ENCODE measurements at regions not wholly inside any gene's neighbourhood (a gene's known extent, or its start where the extent isn't known, plus 50 kb on each side); places are given as distances from the start of the nearest gene placed in this dataset.
"Not testable (repeated sequence)": the region's sequence is repeated elsewhere in the genome, so short reads cannot be mapped to it uniquely, and the experiment has no call there.

GRCh38 chr9:91512235-91512634, 88.6 kb upstream of the NFIL3 start:
- DNase-seq (ENCODE audit: low read depth): not testable (repeated sequence)

GRCh38 chr9:91503673-91504081, 80.0 kb upstream of the NFIL3 start:
- no peak for DNase-seq (ENCODE audit: low read depth)

- DNase-seq (ENCODE audit: low read depth): no peak
Observed at GRCh38 chr9:91502913-91503672, 79.5 kb upstream of the NFIL3 start.

GRCh38 chr9:91502475-91502874, 78.8 kb upstream of the NFIL3 start:
- DNase-seq (ENCODE audit: low read depth): no peak

- DNase-seq (ENCODE audit: low read depth): peak; percentile 84
Observed at GRCh38 chr9:91500509-91501014, 76.9 kb upstream of the NFIL3 start.

- DNase-seq (ENCODE audit: low read depth): no peak
Observed at GRCh38 chr9:91496351-91496750, 72.7 kb upstream of the NFIL3 start.

- DNase-seq (ENCODE audit: low read depth): peak; percentile 67
Observed at GRCh38 chr9:91495450-91495849, 71.8 kb upstream of the NFIL3 start.

GRCh38 chr9:91494751-91495150, 71.1 kb upstream of the NFIL3 start:
- no peak for DNase-seq (ENCODE audit: low read depth)

- DNase-seq (ENCODE audit: low read depth): no peak
Observed at GRCh38 chr9:91492237-91492636, 68.6 kb upstream of the NFIL3 start.

- no peak for DNase-seq (ENCODE audit: low read depth)
Observed at GRCh38 chr9:91491624-91492023, 68.0 kb upstream of the NFIL3 start.

GRCh38 chr9:91489361-91489899, 65.8 kb upstream of the NFIL3 start:
- DNase-seq (ENCODE audit: low read depth): peak; percentile 46

GRCh38 chr9:91488341-91488740, 64.7 kb upstream of the NFIL3 start:
- DNase-seq (ENCODE audit: low read depth): no peak

GRCh38 chr9:91486699-91487497, 63.3 kb upstream of the NFIL3 start:
- peak; percentile 36 for DNase-seq (ENCODE audit: low read depth)

- no peak for DNase-seq (ENCODE audit: low read depth)
Observed at GRCh38 chr9:91485006-91485405, 61.4 kb upstream of the NFIL3 start.

GRCh38 chr9:91483835-91484234, 60.2 kb upstream of the NFIL3 start:
- DNase-seq (ENCODE audit: low read depth): no peak

GRCh38 chr9:91483189-91483691, 59.6 kb upstream of the NFIL3 start:
- DNase-seq (ENCODE audit: low read depth): no peak

- no peak for DNase-seq (ENCODE audit: low read depth)
Observed at GRCh38 chr9:91481972-91482371, 58.3 kb upstream of the NFIL3 start.

GRCh38 chr9:91477106-91477505, 53.5 kb upstream of the NFIL3 start:
- peak; percentile 21 for DNase-seq (ENCODE audit: low read depth)

- DNase-seq (ENCODE audit: low read depth): no peak
Observed at GRCh38 chr9:91474656-91475055, 51.0 kb upstream of the NFIL3 start.

Measured in HT1080 (cell line).